ENCODE measurements at regions not wholly inside any gene's neighbourhood (a gene's known extent, or its start where the extent isn't known, plus 50 kb on each side); places are given as distances from the start of the nearest gene placed in this dataset.

DNA sequence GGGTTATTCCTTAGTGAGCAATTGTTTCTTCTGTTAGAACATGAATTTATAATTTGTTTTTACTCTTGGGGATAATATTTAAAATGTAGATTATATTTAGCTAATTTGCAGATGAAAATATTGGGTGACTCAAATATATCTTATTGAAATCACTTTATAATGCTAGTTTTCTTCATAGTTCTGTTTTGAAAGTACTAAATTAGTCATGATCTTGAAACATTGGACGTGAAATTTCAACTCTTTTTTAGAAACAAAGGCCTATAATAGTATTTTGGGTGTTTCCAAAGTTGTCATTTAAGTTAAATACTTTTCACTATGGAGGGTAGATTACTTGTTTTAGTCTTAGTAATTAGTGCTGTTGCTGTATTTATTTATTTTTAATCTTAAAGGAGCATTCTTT is 250.9 kb downstream of the UTRN start:
- TF ChIP-seq, protein P1, sequence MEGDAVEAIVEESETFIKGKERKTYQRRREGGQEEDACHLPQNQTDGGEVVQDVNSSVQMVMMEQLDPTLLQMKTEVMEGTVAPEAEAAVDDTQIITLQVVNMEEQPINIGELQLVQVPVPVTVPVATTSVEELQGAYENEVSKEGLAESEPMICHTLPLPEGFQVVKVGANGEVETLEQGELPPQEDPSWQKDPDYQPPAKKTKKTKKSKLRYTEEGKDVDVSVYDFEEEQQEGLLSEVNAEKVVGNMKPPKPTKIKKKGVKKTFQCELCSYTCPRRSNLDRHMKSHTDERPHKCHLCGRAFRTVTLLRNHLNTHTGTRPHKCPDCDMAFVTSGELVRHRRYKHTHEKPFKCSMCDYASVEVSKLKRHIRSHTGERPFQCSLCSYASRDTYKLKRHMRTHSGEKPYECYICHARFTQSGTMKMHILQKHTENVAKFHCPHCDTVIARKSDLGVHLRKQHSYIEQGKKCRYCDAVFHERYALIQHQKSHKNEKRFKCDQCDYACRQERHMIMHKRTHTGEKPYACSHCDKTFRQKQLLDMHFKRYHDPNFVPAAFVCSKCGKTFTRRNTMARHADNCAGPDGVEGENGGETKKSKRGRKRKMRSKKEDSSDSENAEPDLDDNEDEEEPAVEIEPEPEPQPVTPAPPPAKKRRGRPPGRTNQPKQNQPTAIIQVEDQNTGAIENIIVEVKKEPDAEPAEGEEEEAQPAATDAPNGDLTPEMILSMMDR (IDR thresholded peaks at IDR 0.05): no peak
- TF ChIP-seq POLR2AphosphoS5 (IDR thresholded peaks at IDR 0.05; ENCODE audit: low read depth, low read length) (no peak), TCF7L2 (IDR thresholded peaks at IDR 0.05; ENCODE audit: low read depth, low read length) (no peak)
